H1 (cell line): ENCODE measurements at regions not wholly inside any gene's neighbourhood (a gene's known extent, or its start where the extent isn't known, plus 50 kb on each side); places are given as distances from the start of the nearest gene placed in this dataset.

Source experiments
- CTCF ChIA-PET: fragments of 300-600 bp; sonication (Branson Sonifier 250); formaldehyde crosslinking; loops from one replicate; lab custom pipeline; 2021; ENCODE audit not compliant: partially characterized antibody; lab: Charles Lee
- POLR2A ChIA-PET: fragments of 300-600 bp; sonication (Branson Sonifier 250); formaldehyde crosslinking; loops from one replicate; lab custom pipeline; 2021; ENCODE audit warnings: inconsistent platforms; ENCODE audit not compliant: partially characterized antibody; lab: Charles Lee
- DNase-seq, 2 experiments: peaks; one replicate each; pipeline versions ENCODE4 v3.0.0 to v3.0.0-alpha.2; 2010 to 2022; ENCODE audit warnings: low spot score in 2 of 2, low read depth in 1 of 2, mixed read lengths in 1 of 2
- FAIRE-seq: peaks from 2 replicates; lab custom pipeline; 2011; peaks lifted over from hg19 to GRCh38; lab: Jason Lieb, UNC
- H2AFZ ChIP-seq: 2 replicates; pipeline ENCODE4 v1.8.1; 2012; ENCODE audit warnings: low read length, inconsistent platforms
- H2AK5ac ChIP-seq: 2 replicates; pipeline ENCODE4 v1.6.1; 2013; ENCODE audit warnings: low read depth, low read length
- H2BK120ac ChIP-seq: replicated peaks from 2 replicates; pipeline ENCODE3; 2013; ENCODE audit warnings: low read depth, low read length, inconsistent platforms
- H2BK12ac ChIP-seq: 2 replicates; pipeline ENCODE4 v1.6.1; 2013; ENCODE audit warnings: low read depth, low read length
- H2BK15ac ChIP-seq: 2 replicates; pipeline ENCODE4 v1.6.1; 2013; ENCODE audit warnings: low read length
- H2BK20ac ChIP-seq: 2 replicates; pipeline ENCODE4 v1.6.1; 2013; ENCODE audit warnings: low read length
- H2BK5ac ChIP-seq: 2 replicates; pipeline ENCODE4 v1.6.1; 2013; ENCODE audit warnings: low read depth, low read length
- H3K14ac ChIP-seq: 2 replicates; pipeline ENCODE4 v1.6.1; 2013; ENCODE audit warnings: inconsistent platforms; ENCODE audit not compliant: insufficient read length
- H3K18ac ChIP-seq: 2 replicates; pipeline ENCODE4 v1.6.1; 2013; ENCODE audit warnings: low read length; ENCODE audit errors: extremely low read depth
- H3K23ac ChIP-seq: 2 replicates; pipeline ENCODE4 v1.6.1; 2013; ENCODE audit warnings: inconsistent platforms; ENCODE audit not compliant: insufficient read length
- H3K23me2 ChIP-seq: 2 replicates; pipeline ENCODE4 v1.6.1; 2013; ENCODE audit warnings: low read depth, low read length
- H3K27ac ChIP-seq: 2 replicates; pipeline ENCODE4 v1.6.1; 2011; ENCODE audit warnings: low read depth, low read length, inconsistent platforms
- H3K27me3 ChIP-seq, 4 experiments: replicated peaks in 1 of 4; 1 replicate in 1 of 4; 2 replicates in 3 of 4; pipeline versions ENCODE4 v1.6.1 to v1.8.1; 2011 to 2013; ENCODE audit warnings: low read length in 3 of 4, mild to moderate bottlenecking in 3 of 4, inconsistent platforms in 2 of 4, mixed read lengths in 2 of 4, moderate library complexity in 1 of 4; ENCODE audit not compliant: control insufficient read depth in 3 of 4, insufficient read depth in 3 of 4; ENCODE audit errors: extremely low read depth in 1 of 4
- H3K36me3 ChIP-seq, 4 experiments: 2 replicates each; pipeline versions ENCODE4 v1.6.1 to v1.8.1; 2011 to 2013; ENCODE audit warnings: mild to moderate bottlenecking in 4 of 4, low read length in 3 of 4, moderate library complexity in 2 of 4, control low read depth in 1 of 4, inconsistent platforms in 1 of 4; ENCODE audit not compliant: insufficient read depth in 4 of 4, control insufficient read depth in 2 of 4
- H3K4ac ChIP-seq: replicated peaks from 2 replicates; pipeline ENCODE3; 2013; ENCODE audit warnings: low read length, low read depth, mixed read lengths, inconsistent platforms; ENCODE audit not compliant: insufficient read length
- H3K4me1 ChIP-seq, 4 experiments: replicated peaks in 1 of 4; 1 replicate in 1 of 4; 2 replicates in 3 of 4; pipeline versions ENCODE4 v1.6.1 to v1.8.1; 2011 to 2013; ENCODE audit warnings: low read length in 3 of 4, inconsistent platforms in 2 of 4, mixed read lengths in 1 of 4; ENCODE audit not compliant: insufficient read depth in 4 of 4, control insufficient read depth in 3 of 4
- H3K4me2 ChIP-seq, 2 experiments: 2 replicates each; pipeline versions ENCODE4 v1.6.1 to v1.8.1; 2011 to 2013; ENCODE audit warnings: low read depth in 2 of 2, low read length in 2 of 2, control low read depth in 1 of 2, inconsistent platforms in 1 of 2, mild to moderate bottlenecking in 1 of 2; ENCODE audit not compliant: insufficient read depth in 1 of 2
- H3K4me3 ChIP-seq, 4 experiments: fragments of 200-600, 300-600 bp in 1 of 4; sonication (generic), shearing (Covaris generic), sonication (Bioruptor Twin) in 1 of 4; 2 replicates each; pipeline versions ENCODE4 v1.5.1 to v1.8.1; 2011 to 2016; ENCODE audit warnings: low read length in 4 of 4, low read depth in 3 of 4, control low read depth in 2 of 4, inconsistent platforms in 2 of 4, mild to moderate bottlenecking in 2 of 4, mixed read lengths in 1 of 4, moderate library complexity in 1 of 4; ENCODE audit not compliant: insufficient read depth in 2 of 4; ENCODE audit errors: extremely low read depth in 1 of 4
- H3K56ac ChIP-seq: replicated peaks from 2 replicates; pipeline ENCODE3; 2013; ENCODE audit warnings: low read depth, mild to moderate bottlenecking, mixed read lengths, low read length, inconsistent platforms; ENCODE audit not compliant: insufficient read length
- H3K79me1 ChIP-seq: 2 replicates; pipeline ENCODE4 v1.6.1; 2013; ENCODE audit warnings: low read depth, low read length, control low read depth
- H3K79me2 ChIP-seq, 2 experiments: 2 replicates each; pipeline versions ENCODE4 v1.6.1 to v1.8.1; 2012 to 2013; ENCODE audit warnings: low read length in 2 of 2, mild to moderate bottlenecking in 2 of 2, inconsistent platforms in 1 of 2; ENCODE audit not compliant: insufficient read depth in 2 of 2, control insufficient read depth in 1 of 2
- H3K9ac ChIP-seq, 4 experiments: replicated peaks in 1 of 4; 1 replicate in 1 of 4; 2 replicates in 3 of 4; pipeline versions ENCODE4 v1.6.1 to v1.8.1; 2011 to 2013; ENCODE audit warnings: low read depth in 3 of 4, low read length in 3 of 4, control low read depth in 2 of 4, mild to moderate bottlenecking in 2 of 4, moderate library complexity in 2 of 4, inconsistent platforms in 1 of 4; ENCODE audit errors: extremely low read depth in 1 of 4
- H3K9me3 ChIP-seq, 2 experiments: 2 replicates each; pipeline versions ENCODE4 v1.6.1 to v1.8.1; 2012 to 2013; ENCODE audit warnings: mild to moderate bottlenecking in 2 of 2, moderate library complexity in 2 of 2, control low read depth in 1 of 2, inconsistent platforms in 1 of 2, low read depth in 1 of 2, low read length in 1 of 2, mixed read lengths in 1 of 2; ENCODE audit not compliant: insufficient read depth in 2 of 2
- H4K20me1 ChIP-seq, 2 experiments: replicated peaks in 1 of 2; 2 replicates each; pipeline versions ENCODE3 to v1.8.1; 2011 to 2013; ENCODE audit warnings: inconsistent platforms in 2 of 2, low read length in 2 of 2, mild to moderate bottlenecking in 1 of 2; ENCODE audit not compliant: insufficient read depth in 2 of 2, control insufficient read depth in 1 of 2
- H4K5ac ChIP-seq: 2 replicates; pipeline ENCODE4 v1.6.1; 2013; ENCODE audit warnings: low read length, low read depth, mixed read lengths, inconsistent platforms; ENCODE audit not compliant: insufficient read length
- H4K8ac ChIP-seq: 2 replicates; pipeline ENCODE4 v1.8.0; 2013; ENCODE audit warnings: mild to moderate bottlenecking, moderate library complexity, low read length, inconsistent platforms; ENCODE audit not compliant: insufficient read depth; ENCODE audit errors: extremely low read depth
- H4K91ac ChIP-seq: replicated peaks from 2 replicates; pipeline ENCODE3; 2013; ENCODE audit warnings: low read length, mixed read lengths, inconsistent platforms; ENCODE audit not compliant: insufficient read length
- E2F6 ChIP-seq: IDR thresholded peaks from 2 replicates; pipeline ENCODE4 v1.6.1; 2012; ENCODE audit warnings: inconsistent platforms
- GTF2F1 ChIP-seq: IDR thresholded peaks from 2 replicates; pipeline ENCODE4 v1.6.1; 2012; ENCODE audit warnings: low read depth, low read length, improper control_type of control experiment, borderline replicate concordance
- HDAC6 ChIP-seq: IDR thresholded peaks from one replicate; pipeline ENCODE4 v1.7.1; 2012; ENCODE audit warnings: low read depth, mild to moderate bottlenecking, inconsistent platforms, low read length, moderate library complexity
- KDM4A ChIP-seq: IDR thresholded peaks from one replicate; pipeline ENCODE4 v1.7.1; 2012; ENCODE audit warnings: low read depth, mild to moderate bottlenecking, moderate library complexity, low read length, inconsistent platforms; ENCODE audit not compliant: severe bottlenecking
- KDM5A ChIP-seq: fragments of 200-600 bp; IDR thresholded peaks from 2 replicates; pipeline ENCODE4 v1.7.1; 2012; ENCODE audit warnings: mild to moderate bottlenecking, low read length, inconsistent platforms, mixed read lengths
- POU5F1 ChIP-seq: IDR thresholded peaks from 2 replicates; pipeline ENCODE4 v1.6.1; 2011; ENCODE audit warnings: low read depth, mild to moderate bottlenecking, low read length, moderate library complexity
- RAD21 ChIP-seq, 2 experiments: IDR thresholded peaks in 1 of 2; conservative IDR thresholded peaks in 1 of 2; 2 replicates each; pipeline ENCODE4 v1.6.1; 2011; ENCODE audit warnings: low read depth in 2 of 2, low read length in 2 of 2, improper control_type of control experiment in 1 of 2, inconsistent platforms in 1 of 2, mild to moderate bottlenecking in 1 of 2, moderate library complexity in 1 of 2
- RNF2 ChIP-seq: fragments of 200-900, 300-1000 bp; sonication (generic); IDR thresholded peaks from 2 replicates; pipeline ENCODE4 v1.7.1; 2016; ENCODE audit warnings: borderline replicate concordance, low read depth, mild to moderate bottlenecking, antibody characterized with exemption, low read length; ENCODE audit not compliant: poor library complexity, severe bottlenecking; ENCODE audit errors: missing control alignments
- SIRT6 ChIP-seq: IDR thresholded peaks from one replicate; pipeline ENCODE4 v1.7.1; 2012; ENCODE audit warnings: low read length, inconsistent platforms
- SP1 ChIP-seq: IDR thresholded peaks from 2 replicates; pipeline ENCODE4 v1.6.1; 2011; ENCODE audit warnings: low read depth, low read length
- SP2 ChIP-seq: IDR thresholded peaks from 2 replicates; pipeline ENCODE4 v1.6.1; 2012; ENCODE audit warnings: mild to moderate bottlenecking, low read length, inconsistent platforms
- SRF ChIP-seq: IDR thresholded peaks from 2 replicates; pipeline ENCODE4 v1.6.1; 2011; ENCODE audit warnings: mild to moderate bottlenecking, low read depth, low read length, moderate library complexity
- WGBS, 2 experiments: shearing (Covaris generic) in 1 of 2; methylation state at CpG; one replicate each; pipeline versions ENCODE4 v1.1.6 to v1.1.7; 2013 to 2015; ENCODE audit warnings: low lambda C conversion rate in 2 of 2, mixed read lengths in 2 of 2, inconsistent platforms in 1 of 2, low coverage in 1 of 2, missing lambda C conversion rate in 1 of 2; ENCODE audit not compliant: insufficient replicate concordance in 2 of 2, insufficient coverage in 1 of 2, insufficient read length in 1 of 2; ENCODE audit errors: extremely low coverage in 1 of 2, missing lambda C conversion rate in 1 of 2; 5-methylcytosine and 5-hydroxymethylcytosine counted together

- Histone ChIP-seq H3K79me1 (no peaks in the 10 kb centered on the region), H2AK5ac (no peak overlapping the region), H3K14ac (no peak overlapping the region), H3K27me3 (no peaks in the 10 kb centered on the region), H2BK15ac (no peak overlapping the region), H2BK5ac (no peak overlapping the region), H3K79me2 (no peaks in the 10 kb centered on the region), H3K27ac (no peak overlapping the region), H2BK20ac (no peak overlapping the region), H3K9me3 (no peaks in the 10 kb centered on the region), H3K4me3 (no peak overlapping the region), H4K91ac (no peak overlapping the region), H3K23ac (no peak overlapping the region), H3K9ac (no peak overlapping the region), H4K8ac (no peak overlapping the region), H3K23me2 (no peaks in the 10 kb centered on the region), H3K4ac (no peak overlapping the region), H2BK120ac (no peak overlapping the region), H2AFZ (peak overlapping the region; percentile 27; the same call in 1 of the 2 replicates), H3K56ac (no peak overlapping the region), H4K20me1 (no peaks in the 10 kb centered on the region), H3K18ac (no peak overlapping the region), H3K36me3 (no peaks in the 10 kb centered on the region), H3K4me2 (no peak overlapping the region), H3K4me1 (no peaks in the 10 kb centered on the region), H4K5ac (no peak overlapping the region), H2BK12ac (no peak overlapping the region)
- no peak for FAIRE-seq
- ChIA-PET POLR2A (interaction anchor here (0.7 kb wide), 1 partner anchor 85 kb away, joined by 5 read pairs; no protein-coding TSS in a partner anchor), CTCF (interaction anchor here (1.0 to 1.6 kb wide), 5 partner anchors 9 to 384 kb away, joined by 3 to 4 read pairs (median 4); no protein-coding TSS in a partner anchor)
- WGBS, 2 experiments = 83% methylated on average over 2 of the region's 2 CpGs; no CpG with 5 or more reads in 1 of the 2 experiments
- DNase-seq = no peak
- no peak for TF ChIP-seq POU5F1
- TF ChIP-seq SP1 = no peak
- no peak for TF ChIP-seq KDM4A
- TF ChIP-seq SRF = no peak
- TF ChIP-seq RAD21 (IDR thresholded peaks at IDR 0.05 in 1 of 2, conservative IDR thresholded peaks at IDR 0.05 in 1 of 2; ENCODE audit: low read depth in 2 of 2, low read length in 2 of 2) = no peak
- TF ChIP-seq RNF2 = no peak
- TF ChIP-seq HDAC6 = no peak
- no peak for TF ChIP-seq KDM5A
- no peak for TF ChIP-seq E2F6
- no peak for TF ChIP-seq SIRT6
- no peak for TF ChIP-seq SP2
- no peak for TF ChIP-seq GTF2F1
These were observed 76.2 kb upstream of the STAM2 start for GRCh38 chr2:152251811-152252210.
